ENCODE measurements at regions not wholly inside any gene's neighbourhood (a gene's known extent, or its start where the extent isn't known, plus 50 kb on each side); places are given as distances from the start of the nearest gene placed in this dataset.

- 75 to 80% (median 77%) methylated on average over 4 of the region's 4 CpGs for WGBS, 3 donors
- Histone ChIP-seq H3K4me3 (no peak overlapping the region), H3K27ac (no peak overlapping the region), H3K4me1 (ENCODE audit: insufficient read depth) (no peaks in the 10 kb centered on the region), H3K27me3 (no peaks in the 10 kb centered on the region), H3K9me3 (no peaks in the 10 kb centered on the region), H3K36me3 (no peaks in the 10 kb centered on the region)
- DNase-seq = no peak
- intact Hi-C loops (cut with DNase I) = no loop called here
- TF ChIP-seq, protein P1, sequence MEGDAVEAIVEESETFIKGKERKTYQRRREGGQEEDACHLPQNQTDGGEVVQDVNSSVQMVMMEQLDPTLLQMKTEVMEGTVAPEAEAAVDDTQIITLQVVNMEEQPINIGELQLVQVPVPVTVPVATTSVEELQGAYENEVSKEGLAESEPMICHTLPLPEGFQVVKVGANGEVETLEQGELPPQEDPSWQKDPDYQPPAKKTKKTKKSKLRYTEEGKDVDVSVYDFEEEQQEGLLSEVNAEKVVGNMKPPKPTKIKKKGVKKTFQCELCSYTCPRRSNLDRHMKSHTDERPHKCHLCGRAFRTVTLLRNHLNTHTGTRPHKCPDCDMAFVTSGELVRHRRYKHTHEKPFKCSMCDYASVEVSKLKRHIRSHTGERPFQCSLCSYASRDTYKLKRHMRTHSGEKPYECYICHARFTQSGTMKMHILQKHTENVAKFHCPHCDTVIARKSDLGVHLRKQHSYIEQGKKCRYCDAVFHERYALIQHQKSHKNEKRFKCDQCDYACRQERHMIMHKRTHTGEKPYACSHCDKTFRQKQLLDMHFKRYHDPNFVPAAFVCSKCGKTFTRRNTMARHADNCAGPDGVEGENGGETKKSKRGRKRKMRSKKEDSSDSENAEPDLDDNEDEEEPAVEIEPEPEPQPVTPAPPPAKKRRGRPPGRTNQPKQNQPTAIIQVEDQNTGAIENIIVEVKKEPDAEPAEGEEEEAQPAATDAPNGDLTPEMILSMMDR (IDR thresholded peaks at IDR 0.05) = no peak
- no peak for TF ChIP-seq EP300 (IDR thresholded peaks at IDR 0.05)
Measured at GRCh38 chr16:56072096-56072495, 119.2 kb upstream of the GNAO1 start.

GRCh38 chr16:56068816-56069215 lies 122.5 kb upstream of the GNAO1 start:
- DNase-seq = no peak
- no peak overlapping the region for H3K27ac ChIP-seq
- no peak overlapping the region for H3K4me3 ChIP-seq
- no peak for TF ChIP-seq POLR2A (IDR thresholded peaks at IDR 0.05)
- TF ChIP-seq, protein P1 (IDR thresholded peaks at IDR 0.05) = no peak
- no peak for TF ChIP-seq EP300 (IDR thresholded peaks at IDR 0.05)
- no peaks in the 10 kb centered on the region for H3K36me3 ChIP-seq
- no peaks in the 10 kb centered on the region for H3K4me1 ChIP-seq (ENCODE audit: insufficient read depth)
- no peaks in the 10 kb centered on the region for H3K27me3 ChIP-seq
- intact Hi-C loops (cut with DNase I) = no loop called here
- H3K9me3 ChIP-seq = no peaks in the 10 kb centered on the region
- 68 to 84% (median 78%) methylated on average over 3 of the region's 3 CpGs for WGBS, 3 donors

DNA sequence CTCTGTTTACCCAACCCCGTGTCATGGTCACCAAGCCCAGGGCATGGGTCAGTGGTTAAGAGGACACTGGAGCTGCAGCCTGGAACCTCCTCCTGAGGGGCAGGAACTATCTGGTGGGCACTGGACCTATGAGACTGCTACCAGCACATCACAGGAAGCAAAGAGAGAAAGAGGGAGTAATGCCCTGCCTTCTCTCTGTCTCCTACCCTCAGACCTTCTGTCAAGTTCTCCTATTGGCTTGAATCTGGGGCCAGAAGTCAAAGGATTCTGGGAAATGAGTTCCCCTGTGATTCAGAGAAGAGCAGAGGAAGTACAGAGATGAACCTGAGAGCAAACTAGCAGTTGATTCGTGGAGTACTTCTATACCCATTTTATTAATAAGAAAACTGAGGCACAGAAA lies 123.0 kb upstream of the GNAO1 start:
- no peaks in the 10 kb centered on the region for H3K27me3 ChIP-seq
- no peaks in the 10 kb centered on the region for H3K4me1 ChIP-seq (ENCODE audit: insufficient read depth)
- no peak overlapping the region for H3K4me3 ChIP-seq
- no peak for DNase-seq
- TF ChIP-seq EP300 (IDR thresholded peaks at IDR 0.05) = no peak
- no peak for TF ChIP-seq POLR2A (IDR thresholded peaks at IDR 0.05)
- TF ChIP-seq, protein P1 (IDR thresholded peaks at IDR 0.05) = no peak
- no peak overlapping the region for H3K27ac ChIP-seq
- WGBS, 3 donors = 80 to 93% (median 86%) methylated on average over 2 of the region's 2 CpGs
- no peaks in the 10 kb centered on the region for H3K9me3 ChIP-seq
- no peaks in the 10 kb centered on the region for H3K36me3 ChIP-seq
- intact Hi-C loops (cut with DNase I) = no loop called here

- DNase-seq = no peak
- H3K4me1 ChIP-seq (ENCODE audit: insufficient read depth) = no peaks in the 10 kb centered on the region
- no peak overlapping the region for H3K4me3 ChIP-seq
- intact Hi-C loops (cut with DNase I) = no loop called here
- no peaks in the 10 kb centered on the region for H3K27me3 ChIP-seq
- H3K36me3 ChIP-seq = no peaks in the 10 kb centered on the region
- no peak overlapping the region for H3K27ac ChIP-seq
- H3K9me3 ChIP-seq = no peaks in the 10 kb centered on the region
- TF ChIP-seq POLR2A (IDR thresholded peaks at IDR 0.05) (no peak), EP300 (IDR thresholded peaks at IDR 0.05) (no peak)
- TF ChIP-seq, protein P1 (IDR thresholded peaks at IDR 0.05) = no peak
Measured at GRCh38 chr16:56067406-56067805, 123.9 kb upstream of the GNAO1 start.

GRCh38 chr16:56066617-56067016 lies 124.7 kb upstream of the GNAO1 start:
- Histone ChIP-seq H3K4me3 (no peak overlapping the region), H3K4me1 (ENCODE audit: insufficient read depth) (no peaks in the 10 kb centered on the region), H3K36me3 (no peaks in the 10 kb centered on the region), H3K27me3 (no peaks in the 10 kb centered on the region), H3K27ac (no peak overlapping the region), H3K9me3 (no peaks in the 10 kb centered on the region)
- no peak for DNase-seq
- intact Hi-C loops (cut with DNase I) = no loop called here
- TF ChIP-seq EP300 (IDR thresholded peaks at IDR 0.05) (no peak), POLR2A (IDR thresholded peaks at IDR 0.05) (no peak)
- TF ChIP-seq, protein P1 (IDR thresholded peaks at IDR 0.05) = no peak

All from ovary (tissue), 7 donors.